ENCODE measurements at regions not wholly inside any gene's neighbourhood (a gene's known extent, or its start where the extent isn't known, plus 50 kb on each side); places are given as distances from the start of the nearest gene placed in this dataset.
"Not testable (repeated sequence)": the region's sequence is repeated elsewhere in the genome, so short reads cannot be mapped to it uniquely, and the experiment has no call there.

DNA sequence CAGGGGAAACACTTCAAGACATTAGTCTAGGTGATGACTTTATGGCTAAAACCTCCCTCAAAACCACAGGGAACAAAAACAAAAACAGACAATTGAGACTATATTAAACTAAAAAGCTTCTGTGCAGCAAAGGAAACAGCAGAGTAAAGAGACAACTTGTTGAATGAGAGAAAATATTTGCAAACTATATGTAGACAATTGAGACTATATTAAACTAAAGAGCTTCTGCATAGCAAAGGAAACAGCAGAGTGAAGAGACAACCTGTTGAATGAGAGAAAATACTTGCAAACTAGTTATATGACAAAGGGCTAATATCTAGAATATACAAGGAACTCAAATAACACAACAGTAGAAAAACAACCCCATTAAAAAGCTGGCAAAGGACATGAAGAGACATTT is 136.4 kb downstream of the IBTK start:
- H3K27me3 ChIP-seq, result no peaks in the 10 kb centered on the region
- intact Hi-C loops (cut with DNase I; ENCODE audit: low total_unique reads), result no loop called here
- H3K9me3 ChIP-seq, result peaks cover 0 to 12% (median 0%) of the 10 kb centered on the region in 4 donors
- H3K4me1 ChIP-seq, result no peaks in the 10 kb centered on the region
- no peak overlapping the region for H3K27ac ChIP-seq
- H3K36me3 ChIP-seq, result no peaks in the 10 kb centered on the region
- no peak for DNase-seq
- no peak for TF ChIP-seq EP300 (IDR thresholded peaks at IDR 0.05)
- no peak for TF ChIP-seq POLR2AphosphoS5 (IDR thresholded peaks at IDR 0.05)
- no peak overlapping the region for H3K4me3 ChIP-seq

DNA sequence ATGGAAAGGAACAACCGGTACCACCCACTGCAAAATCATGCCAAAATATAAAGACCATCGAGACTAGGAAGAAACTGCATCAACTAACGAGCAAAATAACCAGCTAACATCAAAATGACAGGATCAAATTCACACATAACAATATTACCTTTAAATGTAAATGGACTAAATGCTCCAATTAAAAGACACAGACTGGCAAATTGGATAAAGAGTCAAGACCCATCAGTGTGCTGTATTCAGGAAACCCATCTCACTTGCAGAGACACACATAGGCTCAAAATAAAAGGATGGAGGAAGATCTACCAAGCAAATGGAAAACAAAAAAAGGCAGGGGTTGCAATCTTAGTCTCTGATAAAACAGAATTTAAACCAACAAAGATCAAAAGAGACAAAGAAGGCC is 144.4 kb downstream of the IBTK start:
- 84 to 95% (median 91%) methylated on average over 3 of the region's 3 CpGs for WGBS, 5 donors
- H3K27ac ChIP-seq; intact Hi-C loops (cut with DNase I; ENCODE audit: low total_unique reads): not testable (repeated sequence)

DNA sequence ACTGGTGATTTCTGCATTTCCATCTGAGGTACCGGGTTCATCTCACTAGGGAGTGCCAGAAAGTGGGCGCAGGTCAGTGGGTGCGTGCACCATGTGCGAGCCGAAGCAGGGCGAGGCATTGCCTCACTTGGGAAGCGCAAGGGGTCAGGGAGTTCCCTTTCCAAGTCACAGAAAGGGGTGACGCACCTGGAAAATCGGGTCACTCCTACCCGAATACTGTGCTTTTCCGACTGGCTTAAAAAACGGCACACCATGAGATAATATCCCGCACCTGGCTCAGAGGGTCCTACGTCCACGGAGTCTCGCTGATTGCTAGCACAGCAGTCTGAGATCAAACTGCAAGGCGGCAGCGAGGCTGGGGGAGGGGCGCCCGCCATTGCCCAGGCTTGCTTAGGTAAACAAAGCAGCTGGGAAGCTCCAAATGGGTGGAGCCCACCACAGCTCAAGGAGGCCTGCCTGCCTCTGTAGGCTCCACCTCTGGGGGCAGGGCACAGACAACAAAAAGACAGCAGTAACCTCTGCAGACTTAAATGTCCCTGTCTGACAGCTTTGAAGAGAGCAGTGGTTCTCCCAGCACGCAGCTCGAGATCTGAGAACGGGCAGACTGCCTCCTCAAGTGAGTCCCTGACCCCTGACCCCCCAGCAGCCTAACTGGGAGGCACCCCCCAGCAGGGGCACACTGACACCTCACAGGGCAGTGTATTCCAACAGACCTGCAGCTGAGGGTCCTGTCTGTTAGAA is 146.0 kb downstream of the IBTK start:
- intact Hi-C loops (cut with DNase I; ENCODE audit: low total_unique reads); H3K27ac ChIP-seq; H3K4me1 ChIP-seq; H3K27me3 ChIP-seq; H3K36me3 ChIP-seq; H3K9me3 ChIP-seq; DNase-seq; H3K4me3 ChIP-seq: not testable (repeated sequence)
- WGBS, 5 donors, result 40 to 72% (median 66%) methylated on average over 21 to 23 of the region's 23 CpGs

More for the DNA sequence above, 144.4 kb downstream of the IBTK start:
- H3K36me3 ChIP-seq, H3K4me1 ChIP-seq, H3K9me3 ChIP-seq, DNase-seq, H3K27me3 ChIP-seq, H3K4me3 ChIP-seq: not testable (repeated sequence)

DNA sequence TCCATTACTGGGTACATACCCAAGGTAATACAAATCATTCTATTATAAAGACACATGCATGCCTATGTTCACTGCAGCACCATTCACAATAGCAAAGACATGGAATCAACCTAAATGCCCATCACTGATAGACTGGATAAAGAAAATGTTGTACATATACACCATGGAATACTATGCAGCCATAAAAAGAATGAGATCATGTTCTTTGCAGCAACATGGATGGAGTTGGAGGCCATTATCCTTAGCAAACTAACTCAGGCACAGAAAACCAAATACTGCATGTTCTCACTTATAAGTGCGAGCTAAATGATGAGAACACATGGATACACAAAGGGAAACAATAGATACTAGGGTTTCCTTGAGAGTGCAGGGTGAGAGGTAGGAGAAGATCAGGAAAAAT is 146.8 kb downstream of the IBTK start:
- H3K4me3 ChIP-seq; H3K27ac ChIP-seq; H3K36me3 ChIP-seq; DNase-seq; H3K9me3 ChIP-seq; H3K4me1 ChIP-seq; intact Hi-C loops (cut with DNase I; ENCODE audit: low total_unique reads); H3K27me3 ChIP-seq: not testable (repeated sequence)
- WGBS, 5 donors, result 77 to 97% (median 88%) methylated on average over 1 of the region's 1 CpG

DNA sequence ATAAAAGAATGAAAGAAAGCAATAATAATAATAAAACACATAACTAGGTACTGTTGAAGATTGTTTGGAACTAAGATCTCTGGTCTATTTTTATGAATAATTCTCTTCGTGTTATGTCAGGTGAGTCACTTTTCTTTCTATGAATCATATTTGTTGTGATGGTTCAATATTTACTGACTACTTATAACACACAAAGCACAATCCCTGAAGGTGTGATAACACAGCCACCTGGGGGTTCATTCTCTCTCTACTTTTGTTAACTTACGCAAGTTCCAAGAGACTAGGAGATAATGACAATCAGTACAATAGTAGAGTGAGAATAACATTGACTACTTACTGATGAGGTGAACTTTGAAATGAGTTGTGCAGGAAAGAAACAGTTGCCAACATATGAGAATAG is 149.9 kb downstream of the IBTK start:
- TF ChIP-seq, protein P1, sequence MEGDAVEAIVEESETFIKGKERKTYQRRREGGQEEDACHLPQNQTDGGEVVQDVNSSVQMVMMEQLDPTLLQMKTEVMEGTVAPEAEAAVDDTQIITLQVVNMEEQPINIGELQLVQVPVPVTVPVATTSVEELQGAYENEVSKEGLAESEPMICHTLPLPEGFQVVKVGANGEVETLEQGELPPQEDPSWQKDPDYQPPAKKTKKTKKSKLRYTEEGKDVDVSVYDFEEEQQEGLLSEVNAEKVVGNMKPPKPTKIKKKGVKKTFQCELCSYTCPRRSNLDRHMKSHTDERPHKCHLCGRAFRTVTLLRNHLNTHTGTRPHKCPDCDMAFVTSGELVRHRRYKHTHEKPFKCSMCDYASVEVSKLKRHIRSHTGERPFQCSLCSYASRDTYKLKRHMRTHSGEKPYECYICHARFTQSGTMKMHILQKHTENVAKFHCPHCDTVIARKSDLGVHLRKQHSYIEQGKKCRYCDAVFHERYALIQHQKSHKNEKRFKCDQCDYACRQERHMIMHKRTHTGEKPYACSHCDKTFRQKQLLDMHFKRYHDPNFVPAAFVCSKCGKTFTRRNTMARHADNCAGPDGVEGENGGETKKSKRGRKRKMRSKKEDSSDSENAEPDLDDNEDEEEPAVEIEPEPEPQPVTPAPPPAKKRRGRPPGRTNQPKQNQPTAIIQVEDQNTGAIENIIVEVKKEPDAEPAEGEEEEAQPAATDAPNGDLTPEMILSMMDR (IDR thresholded peaks at IDR 0.05), result no peak
- TF ChIP-seq POLR2AphosphoS5 (IDR thresholded peaks at IDR 0.05) (no peak), POLR2A (IDR thresholded peaks at IDR 0.05) (no peak), EP300 (IDR thresholded peaks at IDR 0.05) (no peak)
- H3K4me3 ChIP-seq, result no peak overlapping the region
- no peak overlapping the region for H3K27ac ChIP-seq
- intact Hi-C loops (cut with DNase I; ENCODE audit: low total_unique reads), result no loop called here
- H3K9me3 ChIP-seq, result peaks cover 0 to 7% (median 0%) of the 10 kb centered on the region in 4 donors
- 44 to 68% (median 58%) methylated on average over 2 of the region's 2 CpGs for WGBS, 5 donors
- no peak for DNase-seq
- H3K4me1 ChIP-seq, result no peaks in the 10 kb centered on the region
- no peaks in the 10 kb centered on the region for H3K27me3 ChIP-seq
- no peaks in the 10 kb centered on the region for H3K36me3 ChIP-seq

DNA sequence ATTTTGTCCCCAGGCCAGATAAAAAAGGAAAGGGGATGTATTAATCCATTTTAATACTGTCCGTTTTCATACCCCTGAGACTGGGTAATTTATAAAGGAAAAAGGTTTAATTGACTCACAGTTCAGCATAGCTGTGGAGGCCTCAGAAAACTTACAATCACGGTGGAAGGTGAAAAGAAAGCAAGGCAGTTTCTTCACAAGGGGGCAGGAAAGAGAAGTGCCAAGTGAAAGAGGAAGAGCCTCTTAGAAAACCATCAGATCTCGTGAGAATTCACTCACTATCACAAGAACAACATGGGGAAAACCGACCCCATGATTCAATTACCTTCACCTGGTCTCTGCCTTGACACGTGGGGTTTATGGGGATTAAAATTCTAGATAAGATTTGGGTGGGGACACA is 152.5 kb downstream of the IBTK start:
- no peak for DNase-seq
- TF ChIP-seq POLR2AphosphoS5 (IDR thresholded peaks at IDR 0.05), result no peak
- TF ChIP-seq, protein P1 (IDR thresholded peaks at IDR 0.05), result no peak
- TF ChIP-seq POLR2A (IDR thresholded peaks at IDR 0.05), result no peak
- no peak for TF ChIP-seq EP300 (IDR thresholded peaks at IDR 0.05)
- no peak overlapping the region for H3K27ac ChIP-seq
- H3K4me1 ChIP-seq, result no peaks in the 10 kb centered on the region
- 54 to 67% (median 59%) methylated on average over 5 of the region's 5 CpGs for WGBS, 5 donors
- intact Hi-C loops (cut with DNase I; ENCODE audit: low total_unique reads), result no loop called here
- no peaks in the 10 kb centered on the region for H3K36me3 ChIP-seq
- H3K4me3 ChIP-seq, result no peak overlapping the region
- H3K27me3 ChIP-seq, result no peaks in the 10 kb centered on the region
- H3K9me3 ChIP-seq, result no peaks in the 10 kb centered on the region
